ENCODE measurements at regions not wholly inside any gene's neighbourhood (a gene's known extent, or its start where the extent isn't known, plus 50 kb on each side); places are given as distances from the start of the nearest gene placed in this dataset.

DNA sequence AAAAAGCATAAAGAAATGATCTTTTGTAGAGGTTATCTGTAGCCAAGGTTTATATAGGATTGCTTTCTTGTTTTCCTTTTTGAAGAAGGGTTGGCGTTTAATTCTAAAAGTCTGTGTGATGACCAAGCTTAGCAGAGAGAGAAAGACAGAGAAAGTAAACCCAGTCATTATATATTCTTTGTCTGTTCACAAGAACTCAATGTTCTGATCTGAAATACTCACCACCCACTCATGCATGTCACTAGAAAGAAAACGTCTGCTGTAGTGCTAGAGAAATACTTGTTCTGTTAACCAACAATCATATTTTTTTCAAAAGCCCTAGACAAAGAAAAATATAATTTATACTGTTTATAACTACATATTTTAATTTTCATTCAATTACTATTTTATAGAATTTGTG lies 173.7 kb upstream of the SLITRK5 start:
- Histone ChIP-seq H3K4me3 (ENCODE audit: control insufficient read depth in 2 of 3, extremely low read depth in 1 of 3, insufficient read depth in 2 of 3, low read depth in 1 of 3, low read length in 3 of 3) (no peak overlapping the region), H4K20me1 (ENCODE audit: control insufficient read depth, extremely low read depth, insufficient read depth, low read length) (no peaks in the 10 kb centered on the region), H3K4me2 (ENCODE audit: control insufficient read depth, extremely low read depth, insufficient read depth, low read depth, low read length) (no peak overlapping the region), H3K9me1 (ENCODE audit: control insufficient read depth, extremely low read depth, insufficient read depth, low read length) (no peaks in the 10 kb centered on the region), H3K27ac (ENCODE audit: control insufficient read depth, insufficient read depth, low read length) (no peak overlapping the region), H2AFZ (ENCODE audit: control insufficient read depth, low read length) (no peak overlapping the region), H3K27me3 (ENCODE audit: control insufficient read depth, extremely low read depth, insufficient read depth, low read length) (no peaks in the 10 kb centered on the region), H3K79me2 (ENCODE audit: control insufficient read depth, insufficient read depth, low read length) (no peaks in the 10 kb centered on the region), H3K36me3 (ENCODE audit: control insufficient read depth in 2 of 2, extremely low read depth in 1 of 2, insufficient read depth in 2 of 2, low read length in 2 of 2) (no peaks in the 10 kb centered on the region), H3K9ac (ENCODE audit: control insufficient read depth, extremely low read depth, insufficient read depth, low read length) (no peak overlapping the region), H3K4me1 (ENCODE audit: control insufficient read depth, extremely low read depth, insufficient read depth, low read length) (no peaks in the 10 kb centered on the region), H3K9me3 (ENCODE audit: control insufficient read depth, low read depth, low read length) (no peaks in the 10 kb centered on the region)
- FAIRE-seq (no peak), DNase-seq (ENCODE audit: low read depth, low spot score) (no peak)
- no peak for TF ChIP-seq CTCF (optimal IDR thresholded peaks at IDR 0.05 in 1 of 3, IDR thresholded peaks at IDR 0.05 in 1 of 3, conservative IDR thresholded peaks at IDR 0.05 in 1 of 3; ENCODE audit: extremely low read depth in 1 of 3, insufficient read depth in 2 of 3, low read length in 3 of 3)
- dilution Hi-C loops (cut with MboI; ENCODE audit: extremely low pct_ligation_motif_present, low sequenced_read_pairs): no loop called here

DNA sequence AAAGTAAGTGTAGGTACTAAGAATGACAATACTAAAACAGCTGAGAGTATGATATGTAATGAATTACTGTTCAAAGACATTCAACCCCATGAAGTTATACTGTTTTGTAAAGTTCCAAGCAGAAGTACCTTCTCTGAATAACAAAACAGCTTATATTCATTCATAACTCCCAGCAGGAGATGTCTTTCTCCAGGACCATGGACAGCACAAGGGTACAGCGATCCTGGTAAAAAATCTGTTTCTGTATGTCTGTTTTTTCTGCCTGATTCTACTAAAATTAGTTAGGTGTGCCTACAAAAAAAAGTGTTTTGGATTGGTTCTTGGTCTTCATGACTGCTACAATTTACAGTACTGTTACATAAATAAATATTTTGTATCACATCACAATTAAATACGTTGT lies 172.5 kb upstream of the SLITRK5 start:
- Histone ChIP-seq H3K9me1 (ENCODE audit: control insufficient read depth, extremely low read depth, insufficient read depth, low read length) (no peaks in the 10 kb centered on the region), H3K36me3 (ENCODE audit: control insufficient read depth in 2 of 2, extremely low read depth in 1 of 2, insufficient read depth in 2 of 2, low read length in 2 of 2) (no peaks in the 10 kb centered on the region), H3K9me3 (ENCODE audit: control insufficient read depth, low read depth, low read length) (no peaks in the 10 kb centered on the region), H3K9ac (ENCODE audit: control insufficient read depth, extremely low read depth, insufficient read depth, low read length) (no peak overlapping the region), H3K27ac (ENCODE audit: control insufficient read depth, insufficient read depth, low read length) (no peak overlapping the region), H3K4me3 (ENCODE audit: control insufficient read depth in 2 of 3, extremely low read depth in 1 of 3, insufficient read depth in 2 of 3, low read depth in 1 of 3, low read length in 3 of 3) (no peak overlapping the region), H3K27me3 (ENCODE audit: control insufficient read depth, extremely low read depth, insufficient read depth, low read length) (no peaks in the 10 kb centered on the region), H4K20me1 (ENCODE audit: control insufficient read depth, extremely low read depth, insufficient read depth, low read length) (no peaks in the 10 kb centered on the region), H3K4me2 (ENCODE audit: control insufficient read depth, extremely low read depth, insufficient read depth, low read depth, low read length) (no peak overlapping the region), H2AFZ (ENCODE audit: control insufficient read depth, low read length) (no peak overlapping the region), H3K4me1 (ENCODE audit: control insufficient read depth, extremely low read depth, insufficient read depth, low read length) (no peaks in the 10 kb centered on the region), H3K79me2 (ENCODE audit: control insufficient read depth, insufficient read depth, low read length) (no peaks in the 10 kb centered on the region)
- TF ChIP-seq CTCF (optimal IDR thresholded peaks at IDR 0.05 in 1 of 3, IDR thresholded peaks at IDR 0.05 in 1 of 3, conservative IDR thresholded peaks at IDR 0.05 in 1 of 3; ENCODE audit: extremely low read depth in 1 of 3, insufficient read depth in 2 of 3, low read length in 3 of 3): no peak
- no peak for FAIRE-seq
- dilution Hi-C loops (cut with MboI; ENCODE audit: extremely low pct_ligation_motif_present, low sequenced_read_pairs): no loop called here
- DNase-seq (ENCODE audit: low read depth, low spot score): no peak
